GM21619 (cell line): ENCODE measurements at regions not wholly inside any gene's neighbourhood (a gene's known extent, or its start where the extent isn't known, plus 50 kb on each side); places are given as distances from the start of the nearest gene placed in this dataset.

Experiments used
- ATAC-seq: cut with Tn5 transposase; IDR thresholded peaks from one replicate; pipeline ENCODE4 v1.9.1; 2021; ENCODE audit not compliant: unreplicated experiment

DNA sequence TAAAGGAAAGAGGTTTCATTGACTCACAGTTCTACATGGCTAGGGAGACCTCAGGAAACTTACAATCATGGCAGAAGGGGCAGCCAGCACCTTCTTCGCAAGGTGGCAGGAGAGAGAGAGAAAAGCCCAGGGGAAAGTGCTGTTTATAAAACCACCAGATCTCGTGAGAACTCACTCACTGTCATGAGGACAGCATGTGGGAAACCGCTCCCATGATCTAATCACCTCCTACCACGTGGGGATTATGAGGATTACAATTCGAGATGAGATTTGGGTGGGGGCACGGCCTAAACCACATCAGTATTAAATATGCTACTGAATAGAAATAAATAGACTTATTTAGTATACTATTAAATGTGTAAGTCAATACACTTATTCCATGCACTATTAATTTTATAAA is 70.6 kb upstream of the TCF21 start:
- ATAC-seq: no peak

GRCh38 chr6:133820208-133820607 is 68.7 kb upstream of the TCF21 start:
- no peak for ATAC-seq

DNA sequence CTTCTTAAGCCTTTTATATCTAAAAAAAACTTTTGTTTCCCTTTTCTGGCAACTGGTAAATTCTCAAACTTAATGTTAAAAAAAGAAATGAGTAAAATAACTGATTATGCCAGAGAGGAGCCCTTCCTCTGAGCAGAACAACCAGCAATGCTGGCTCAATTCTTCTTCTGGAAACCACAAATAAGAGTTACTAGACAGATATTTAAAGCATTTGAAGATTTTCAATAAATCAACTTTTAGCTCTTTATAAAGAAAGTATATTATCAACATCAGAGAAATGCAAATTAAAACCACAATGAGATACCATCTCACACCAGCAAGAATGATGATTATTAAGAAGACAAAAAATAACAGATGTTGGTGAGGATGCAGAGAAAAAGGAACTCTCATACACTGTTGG is 61.1 kb upstream of the TCF21 start:
- no peak for ATAC-seq

- ATAC-seq: no peak
These were observed 55.0 kb upstream of the TCF21 start for GRCh38 chr6:133833949-133834359.

GRCh38 chr6:133834472-133835170 is 54.3 kb upstream of the TCF21 start:
- no peak for ATAC-seq

DNA sequence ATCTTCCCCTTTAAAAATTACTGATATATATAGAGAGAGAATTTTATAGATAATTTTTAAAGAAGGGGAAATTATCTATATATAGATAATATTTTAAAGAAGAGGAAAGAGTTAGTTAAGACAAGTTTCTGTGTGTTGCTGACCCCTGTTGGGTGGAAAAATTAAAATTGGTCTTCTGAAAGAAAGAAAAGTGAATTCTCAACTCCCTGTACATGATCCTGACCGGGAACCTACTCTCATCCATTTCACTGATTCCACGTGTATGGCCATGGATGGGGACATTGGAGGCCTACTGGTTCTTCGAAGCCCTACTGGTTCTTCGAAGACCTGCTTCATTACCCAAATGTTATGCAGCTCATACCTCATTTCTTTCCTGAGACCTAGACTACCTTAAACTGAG is 53.0 kb upstream of the TCF21 start:
- ATAC-seq: no peak

DNA sequence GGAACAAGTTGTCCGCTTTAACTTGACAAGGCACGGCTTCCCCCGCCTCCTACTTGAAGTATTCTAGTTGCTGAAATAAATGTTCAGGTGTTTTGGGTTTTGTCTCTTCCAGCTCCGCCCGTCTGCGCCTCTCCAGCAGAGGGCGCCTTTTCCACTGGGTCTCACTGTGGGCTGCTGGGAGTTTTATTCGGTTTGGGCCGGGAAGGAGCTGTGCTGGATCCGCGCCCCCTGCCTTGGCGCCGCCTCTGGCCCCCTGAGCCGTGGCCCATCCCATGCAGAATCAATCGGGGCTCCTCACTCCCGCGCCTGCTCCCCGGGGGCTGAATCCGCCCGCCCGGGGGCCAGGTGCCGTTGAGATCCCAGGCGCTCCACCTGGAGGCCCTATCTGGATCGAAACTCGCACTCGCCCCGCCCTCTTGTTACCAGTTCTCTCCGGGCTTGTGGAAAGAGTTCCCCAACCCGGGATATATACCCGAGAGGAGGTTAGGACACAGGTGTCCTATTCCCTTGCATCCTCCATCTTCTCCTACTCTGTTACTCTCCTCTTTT is 51.0 kb upstream of the TCF21 start:
- ATAC-seq: peak; percentile 77
